ENCODE measurements at regions not wholly inside any gene's neighbourhood (a gene's known extent, or its start where the extent isn't known, plus 50 kb on each side); places are given as distances from the start of the nearest gene placed in this dataset.
"Not testable (repeated sequence)": the region's sequence is repeated elsewhere in the genome, so short reads cannot be mapped to it uniquely, and the experiment has no call there.

DNA sequence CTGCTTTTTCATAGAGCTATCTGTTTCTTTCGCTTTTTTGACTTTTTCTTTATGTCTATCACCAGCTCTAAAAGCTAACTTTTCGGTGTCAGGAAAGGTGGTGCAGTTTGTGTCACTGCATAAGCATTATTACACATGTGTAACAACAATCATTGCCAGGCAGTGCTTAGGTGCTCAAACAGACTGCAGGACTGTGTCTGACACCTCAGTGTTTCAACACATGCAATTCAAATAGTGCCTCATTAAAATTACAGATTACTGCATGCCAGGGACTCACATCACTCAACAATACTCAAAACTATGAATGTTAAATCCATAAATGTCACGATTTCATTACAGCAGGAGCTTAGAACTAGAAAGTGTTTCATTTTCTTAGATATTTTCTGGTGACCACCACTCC is 265.3 kb upstream of the SMIM30 start:
- DNase-seq (ENCODE audit: low read depth), result no peak

DNA sequence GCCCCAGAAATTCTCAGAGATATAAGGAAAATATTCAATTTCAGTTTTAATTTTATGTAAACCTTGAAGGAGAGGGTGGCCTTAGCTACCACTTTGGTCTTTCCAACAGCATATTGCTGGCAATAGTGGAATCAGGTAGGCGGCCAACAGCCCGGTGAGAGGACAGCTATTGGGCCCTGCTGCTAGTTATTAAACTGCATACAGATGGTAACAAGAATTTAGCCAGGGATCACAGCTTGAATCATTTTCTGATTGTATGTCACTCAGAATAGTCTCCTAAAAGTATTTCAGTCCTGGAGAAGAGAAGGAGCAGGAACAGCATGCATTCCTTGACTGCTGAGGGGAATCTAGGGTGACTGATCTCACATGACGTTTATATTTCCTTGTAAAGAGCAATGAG is 261.4 kb upstream of the SMIM30 start:
- DNase-seq (ENCODE audit: low read depth), result no peak

DNA sequence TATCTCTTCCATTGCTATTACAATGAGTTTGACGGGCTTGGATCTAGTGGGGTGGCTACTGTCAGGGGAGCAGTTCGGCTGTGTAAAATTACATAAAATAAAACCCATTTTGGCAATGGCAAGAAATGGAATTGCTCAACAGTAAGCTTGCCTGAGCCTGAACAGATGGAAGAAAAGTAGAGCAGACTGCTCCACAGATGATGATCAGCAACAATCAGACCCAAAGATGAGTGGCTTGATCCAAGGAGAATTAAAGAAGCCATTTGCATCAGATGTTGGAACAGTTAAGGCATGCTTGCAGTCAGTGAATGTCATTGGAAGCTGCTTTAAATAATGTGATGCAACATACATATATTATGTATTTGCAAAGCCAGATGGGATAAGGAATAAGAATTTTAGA is 256.6 kb upstream of the SMIM30 start:
- peak; percentile 6 for DNase-seq (ENCODE audit: low read depth)

DNA sequence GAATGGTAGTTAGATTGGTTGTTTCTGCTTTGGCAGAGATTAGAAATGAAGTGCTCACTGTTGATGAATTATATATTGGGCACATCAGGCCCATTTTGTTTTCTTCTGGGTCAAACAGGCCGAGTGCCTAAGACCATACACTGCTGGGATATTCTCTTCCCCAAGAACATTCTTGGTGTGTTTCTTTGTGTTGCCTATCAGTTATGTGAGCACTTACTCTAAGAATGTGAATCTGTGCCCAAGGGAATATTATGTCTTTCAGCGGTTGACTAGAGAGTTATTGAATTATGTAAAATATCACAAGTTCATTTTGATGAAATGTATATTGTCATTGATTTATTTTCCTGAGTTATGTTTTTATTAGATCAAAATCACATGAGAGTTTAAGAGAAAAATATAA is 255.5 kb upstream of the SMIM30 start:
- DNase-seq (ENCODE audit: low read depth), result no peak

DNA sequence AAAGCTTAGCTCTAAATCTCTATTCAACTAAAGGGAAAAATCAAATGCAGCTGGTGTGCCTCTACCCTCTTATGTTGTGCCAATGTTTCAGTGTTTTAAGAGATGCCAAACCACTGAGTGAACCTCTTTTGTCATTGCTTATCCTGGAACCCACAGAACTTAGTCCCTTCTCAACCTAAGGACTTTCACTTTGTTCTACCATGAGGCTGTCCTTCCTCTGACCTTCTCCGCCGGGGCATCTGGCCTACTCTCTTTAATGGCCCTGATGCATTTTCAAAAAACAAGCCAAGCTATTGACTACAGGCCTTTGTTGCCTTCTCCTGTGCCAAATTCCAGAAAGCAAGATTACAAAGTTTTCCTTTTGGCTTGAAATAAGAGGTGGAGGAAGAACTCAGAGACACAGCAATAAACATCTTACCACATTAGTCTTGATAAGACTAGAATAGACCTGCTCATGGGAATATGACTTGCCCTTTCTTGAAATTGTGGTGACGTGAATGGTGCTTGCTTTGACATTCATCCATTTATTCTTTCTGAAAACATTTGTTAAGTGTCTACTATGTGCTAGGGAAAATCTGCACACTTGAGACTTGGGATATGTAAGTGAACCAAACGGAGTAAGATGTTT is 253.2 kb upstream of the SMIM30 start:
- peak; percentile 48 for DNase-seq (ENCODE audit: low read depth)

DNA sequence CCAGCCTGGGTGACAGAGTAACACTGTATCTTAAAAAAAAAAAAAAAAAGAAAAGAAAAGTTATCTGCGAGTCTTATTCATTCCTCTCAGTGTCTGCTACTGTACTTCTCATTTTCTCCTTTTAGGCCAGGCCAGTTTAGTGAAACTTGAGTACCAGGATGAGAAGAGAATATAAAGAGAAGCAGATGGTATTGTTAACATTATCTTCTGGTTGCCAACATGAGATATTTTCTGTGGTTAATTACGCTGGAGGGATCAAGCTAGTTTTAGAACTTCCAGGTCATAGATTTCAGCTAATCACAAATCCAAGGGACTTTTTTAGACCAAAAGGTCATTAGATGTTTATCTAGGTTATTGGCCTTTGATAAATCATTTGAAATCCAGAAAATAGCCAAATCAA is 252.6 kb upstream of the SMIM30 start:
- peak; percentile 45 for DNase-seq (ENCODE audit: low read depth)

DNA sequence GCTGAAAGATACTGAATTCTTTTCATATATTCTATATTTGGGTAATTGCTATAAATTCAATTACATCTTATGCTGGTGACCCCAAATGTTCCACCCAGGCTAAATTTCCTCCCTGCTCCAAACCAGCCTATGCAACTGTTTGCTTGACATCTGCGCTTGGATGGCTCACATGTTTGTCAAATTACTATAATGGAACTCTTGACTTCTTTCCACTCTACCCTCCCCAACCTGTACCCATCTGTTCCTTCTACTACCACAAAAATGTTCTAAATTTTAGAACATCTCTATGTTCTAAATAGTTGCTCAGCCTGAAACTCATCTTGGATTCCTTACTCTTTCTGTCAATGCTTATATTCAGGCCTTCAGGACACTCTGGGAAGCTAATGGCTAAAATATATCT is 249.9 kb upstream of the SMIM30 start:
- DNase-seq (ENCODE audit: low read depth), result no peak

DNA sequence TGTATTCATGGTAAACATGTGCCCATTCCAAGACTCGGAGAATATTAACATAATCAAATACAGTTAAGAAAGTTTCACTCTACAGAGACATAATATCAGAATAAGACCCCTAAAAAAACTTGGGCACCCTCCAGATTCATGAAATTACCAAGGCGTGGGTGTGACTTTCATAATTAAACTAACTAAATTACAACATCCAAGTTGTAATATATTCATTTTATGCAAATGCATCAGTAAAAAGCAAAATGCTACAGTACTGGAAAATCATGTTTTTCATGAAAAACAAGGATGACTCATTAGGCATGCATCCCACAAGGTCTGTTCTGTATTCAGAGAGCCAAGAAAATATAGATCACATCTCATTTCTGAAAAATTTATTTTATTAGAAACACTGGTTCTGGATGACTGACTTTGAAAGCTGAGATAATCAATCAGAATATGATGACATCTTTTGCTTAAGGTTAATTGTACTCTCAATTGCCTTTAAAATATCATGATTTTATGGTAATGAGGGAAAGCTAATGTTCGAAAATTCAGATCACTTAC is 248.8 kb upstream of the SMIM30 start:
- DNase-seq (ENCODE audit: low read depth), result no peak

DNA sequence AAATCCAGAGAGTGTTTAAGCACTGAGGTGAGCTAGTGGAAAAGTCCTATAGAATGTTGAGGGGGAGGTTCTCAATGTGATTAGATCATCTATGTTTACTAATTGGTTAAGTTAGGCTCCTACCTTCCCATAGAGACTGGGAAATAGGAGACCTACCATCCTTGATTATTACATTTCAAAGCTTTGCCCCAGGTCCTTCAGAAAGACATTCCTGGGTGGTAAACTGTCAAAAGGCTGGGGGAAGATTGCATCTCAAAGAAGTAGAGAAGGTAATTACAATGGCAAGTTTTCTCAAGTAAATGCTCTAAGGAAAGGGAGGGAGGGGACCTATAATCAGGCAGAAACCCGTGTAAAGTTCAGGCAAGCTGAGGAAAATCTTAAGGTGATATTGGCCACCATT is 247.8 kb upstream of the SMIM30 start:
- no peak for DNase-seq (ENCODE audit: low read depth)

DNA sequence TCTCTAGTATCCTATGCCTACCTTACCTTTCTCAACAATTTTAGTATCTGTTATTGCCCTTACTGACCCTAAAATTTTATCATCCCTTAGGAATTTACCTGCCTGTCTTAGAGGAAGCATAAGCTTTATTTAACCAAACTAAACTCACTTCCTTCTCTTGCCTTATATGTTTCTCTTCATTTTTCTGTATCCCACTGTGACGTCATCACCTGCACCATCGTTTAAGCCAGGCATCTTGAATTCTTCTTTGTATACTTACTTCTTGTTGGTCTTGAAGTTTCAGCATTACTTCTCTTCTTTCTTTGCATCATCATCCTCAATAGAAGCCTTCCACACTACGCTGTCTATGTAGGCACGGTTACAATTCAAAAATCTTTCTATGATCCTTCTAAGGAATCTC is 231.0 kb upstream of the SMIM30 start:
- no peak for DNase-seq (ENCODE audit: low read depth)

DNA sequence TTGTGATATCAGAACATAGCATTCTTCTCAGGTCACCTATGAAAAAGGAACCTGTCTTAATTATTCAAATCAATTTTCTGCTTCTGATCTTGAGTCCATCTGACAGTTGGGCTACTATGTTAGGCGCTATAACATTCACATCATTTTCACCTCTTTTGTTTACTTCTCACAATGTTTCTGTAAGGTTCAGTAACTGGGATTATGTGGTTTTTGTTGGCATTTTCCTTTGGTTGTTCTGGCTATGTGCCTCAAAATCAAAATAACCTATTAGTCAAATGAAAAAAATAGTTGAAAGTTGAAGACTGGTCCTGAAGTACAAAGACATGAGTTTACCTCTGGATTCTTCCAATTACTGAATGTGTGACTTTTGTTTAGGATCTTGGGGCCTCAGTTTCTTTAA is 221.3 kb upstream of the SMIM30 start:
- no peak for DNase-seq (ENCODE audit: low read depth)

DNA sequence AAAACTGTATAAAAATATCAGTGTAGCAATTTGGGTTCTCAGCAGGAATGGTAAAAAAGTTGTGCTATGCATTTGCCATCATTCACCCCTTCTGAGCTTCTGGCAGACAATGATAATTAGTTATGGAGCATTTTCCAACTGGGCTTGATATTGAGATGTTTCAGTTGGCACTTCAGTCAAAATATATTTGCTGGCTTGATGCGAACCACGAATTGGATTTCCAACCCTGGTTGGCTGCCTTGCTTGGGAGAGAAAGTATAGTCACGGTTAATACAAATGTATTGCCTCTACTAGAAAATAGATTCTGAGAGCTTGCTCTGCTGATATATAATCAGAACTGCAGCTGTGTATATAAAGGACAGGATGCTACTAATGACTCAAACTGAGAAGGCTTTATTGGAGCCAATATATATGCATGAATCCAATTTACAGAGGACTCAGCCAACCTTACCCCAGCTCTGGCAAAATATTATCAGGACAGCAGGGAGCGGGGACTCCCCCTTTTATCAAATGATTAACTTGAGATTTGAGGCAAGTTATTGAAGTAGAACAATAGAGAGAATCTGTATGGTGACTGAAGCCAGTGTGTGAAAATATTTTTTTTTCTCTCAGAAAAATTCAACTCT is 219.8 kb upstream of the SMIM30 start:
- DNase-seq (ENCODE audit: low read depth), result no peak

DNA sequence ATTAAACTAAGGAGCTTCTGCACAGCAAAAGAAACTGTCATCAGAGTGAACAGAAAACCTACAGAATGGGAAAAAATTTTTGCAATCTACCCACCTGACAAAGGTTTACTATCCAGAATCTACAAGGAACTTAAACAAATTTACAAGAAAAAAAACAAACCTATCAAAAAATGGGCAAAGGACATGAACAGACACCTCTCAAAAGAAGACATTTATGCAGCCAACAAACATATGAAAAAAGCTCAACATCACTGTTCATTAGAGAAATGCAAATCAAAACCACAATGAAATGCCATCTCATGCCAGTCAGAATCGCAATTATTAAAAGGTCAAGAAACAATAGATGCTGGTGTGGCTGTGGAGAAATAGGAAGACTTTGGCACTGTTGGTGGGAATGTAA is 218.5 kb upstream of the SMIM30 start:
- DNase-seq (ENCODE audit: low read depth), result not testable (repeated sequence)

DNA sequence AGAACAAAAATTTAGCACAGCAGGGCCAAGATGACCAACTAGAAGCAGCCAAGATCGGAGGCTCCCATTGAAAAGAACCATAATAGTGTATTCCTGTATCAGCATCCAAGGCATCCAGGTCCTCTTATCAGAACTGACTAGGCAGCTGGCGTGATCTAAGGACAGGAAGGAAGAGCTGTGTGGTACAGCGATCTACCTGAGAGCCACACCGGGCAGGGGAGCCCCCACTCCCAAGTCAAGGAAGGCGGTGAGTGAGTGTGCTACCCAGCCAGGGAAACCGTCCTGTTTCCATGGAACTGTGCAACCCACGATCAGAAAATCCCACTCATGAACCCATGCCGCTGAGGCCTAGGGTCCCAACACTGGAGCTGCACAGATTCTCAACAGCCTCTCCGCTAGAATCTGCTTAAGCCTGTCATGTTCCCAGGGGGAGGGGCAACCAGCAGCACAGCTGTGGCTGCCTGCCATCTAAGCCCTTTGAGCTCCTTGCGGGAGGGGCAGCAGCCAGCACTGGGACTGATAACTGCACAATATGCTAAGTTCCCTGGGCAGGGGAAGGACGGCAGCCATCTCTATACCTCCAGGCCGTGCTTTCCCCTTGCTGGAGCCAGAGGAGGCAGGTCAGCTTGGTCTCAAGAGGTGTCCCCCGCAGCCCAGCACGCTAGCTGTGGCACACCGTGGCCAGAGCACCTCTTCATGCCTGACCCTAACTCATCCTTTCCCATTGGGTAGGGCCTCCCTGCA is 213.0 kb upstream of the SMIM30 start:
- no peak for DNase-seq (ENCODE audit: low read depth)

DNA sequence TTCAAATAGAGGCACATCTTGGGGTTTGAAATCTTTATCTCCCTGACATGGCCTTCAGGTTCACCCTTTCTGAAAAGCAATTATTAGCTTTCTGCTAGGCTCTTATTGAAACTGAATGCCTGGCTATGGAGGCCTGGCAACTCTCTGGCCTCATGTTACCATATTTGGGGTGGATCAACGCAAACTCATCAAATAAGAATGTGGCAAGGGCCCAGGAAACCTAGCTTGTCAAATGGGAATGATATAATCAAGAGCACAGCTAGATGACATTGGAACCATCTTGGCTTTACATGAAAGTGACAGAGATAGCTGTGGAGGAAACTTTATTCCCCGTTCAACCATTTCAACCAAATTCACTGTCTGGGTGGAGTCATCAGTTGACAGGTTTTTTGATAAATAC is 202.8 kb upstream of the SMIM30 start:
- no peak for DNase-seq (ENCODE audit: low read depth)

DNA sequence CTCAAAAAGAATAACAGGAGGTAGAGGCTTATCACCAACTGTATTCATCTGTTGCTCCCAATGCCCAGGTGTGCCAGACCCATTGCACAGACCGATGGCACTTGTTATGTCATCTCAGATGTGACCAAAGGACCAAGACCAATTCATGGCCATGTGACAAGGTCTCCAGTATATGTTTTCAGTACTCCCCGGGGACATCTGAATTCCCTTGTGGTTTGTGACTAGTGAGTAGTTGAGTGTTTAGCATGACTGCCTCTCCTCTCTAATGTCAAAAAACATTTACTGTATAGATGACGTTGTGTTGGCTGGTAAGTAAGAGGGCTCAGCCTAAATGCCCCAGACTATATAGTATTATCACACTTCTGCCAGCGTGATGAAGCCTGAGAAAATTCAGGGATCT is 202.1 kb upstream of the SMIM30 start:
- DNase-seq (ENCODE audit: low read depth), result no peak

DNA sequence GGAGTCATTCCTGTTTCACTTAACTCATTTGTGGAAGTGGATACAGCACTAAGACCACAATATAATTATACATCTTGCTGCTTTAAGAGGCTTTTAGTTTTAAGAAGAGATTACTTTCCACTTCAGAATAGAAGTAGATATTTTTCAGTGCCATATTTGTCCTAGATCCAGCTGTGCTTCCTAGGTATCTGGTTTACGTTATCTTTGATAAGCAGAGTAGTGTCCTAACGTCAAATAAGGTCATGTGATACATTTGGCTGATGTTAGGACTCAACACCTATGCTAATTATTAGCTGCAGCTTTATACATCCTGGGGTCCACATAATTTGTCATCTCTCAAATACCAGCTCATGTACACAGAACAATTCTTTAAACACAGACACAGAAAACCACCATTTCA is 196.2 kb upstream of the SMIM30 start:
- DNase-seq (ENCODE audit: low read depth), result no peak

DNA sequence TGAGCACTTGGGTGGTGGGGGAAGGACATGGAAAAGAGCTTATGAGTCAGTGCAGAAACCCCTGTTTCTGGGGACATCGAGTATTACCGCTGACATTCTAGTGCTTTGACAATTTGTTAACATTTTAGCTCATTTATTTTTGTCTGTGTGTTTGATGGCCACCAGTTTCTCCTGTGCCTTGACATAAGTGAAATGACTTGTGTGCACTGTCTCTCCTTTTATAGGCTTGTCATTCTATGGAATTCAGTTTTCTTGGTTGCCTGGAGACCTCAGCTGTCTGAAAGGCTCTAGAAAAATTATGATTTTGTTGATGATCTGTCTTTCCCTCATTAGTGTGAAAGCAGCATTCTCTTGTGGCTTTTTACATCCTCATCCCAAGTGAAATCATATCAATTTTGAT is 190.0 kb upstream of the SMIM30 start:
- DNase-seq (ENCODE audit: low read depth), result no peak

DNA sequence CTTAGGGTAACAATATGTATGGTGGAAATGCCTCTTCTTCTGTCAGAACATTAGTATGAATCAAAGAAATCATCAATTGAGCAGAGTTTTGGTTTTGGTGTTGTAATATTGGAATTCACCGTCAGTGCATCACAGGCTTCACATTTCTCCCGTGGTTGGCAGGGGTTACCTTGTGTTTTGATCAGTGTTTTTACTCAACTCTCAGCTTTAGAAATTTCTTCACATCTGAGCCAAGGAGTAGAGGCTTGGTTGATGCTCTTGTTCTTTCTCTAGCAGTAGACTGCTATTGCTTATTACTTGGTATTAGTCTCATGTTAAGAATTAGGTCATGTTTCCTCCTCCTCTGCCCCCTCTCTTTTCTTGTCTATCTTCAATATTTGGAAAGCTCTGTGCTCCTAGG is 188.8 kb upstream of the SMIM30 start:
- no peak for DNase-seq (ENCODE audit: low read depth)

DNA sequence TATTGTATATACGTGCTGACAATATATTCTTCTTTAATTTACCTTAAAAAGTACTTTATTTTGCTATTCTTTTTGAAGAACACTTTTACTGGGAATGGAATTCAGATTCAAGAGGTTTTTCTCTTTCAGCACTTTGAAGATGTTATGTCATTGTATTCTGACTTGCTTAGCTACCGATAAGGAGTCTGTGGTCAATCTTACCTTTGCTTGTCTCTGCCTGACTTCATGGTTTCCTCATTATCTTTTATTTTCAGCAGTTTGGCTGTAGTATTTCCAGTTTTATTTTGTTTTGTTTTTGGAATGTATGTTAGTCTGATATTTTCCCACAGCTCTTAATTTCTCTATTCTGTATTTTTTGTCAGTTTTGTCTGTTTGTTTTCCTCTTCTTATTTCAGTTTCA is 187.9 kb upstream of the SMIM30 start:
- DNase-seq (ENCODE audit: low read depth), result no peak

DNA sequence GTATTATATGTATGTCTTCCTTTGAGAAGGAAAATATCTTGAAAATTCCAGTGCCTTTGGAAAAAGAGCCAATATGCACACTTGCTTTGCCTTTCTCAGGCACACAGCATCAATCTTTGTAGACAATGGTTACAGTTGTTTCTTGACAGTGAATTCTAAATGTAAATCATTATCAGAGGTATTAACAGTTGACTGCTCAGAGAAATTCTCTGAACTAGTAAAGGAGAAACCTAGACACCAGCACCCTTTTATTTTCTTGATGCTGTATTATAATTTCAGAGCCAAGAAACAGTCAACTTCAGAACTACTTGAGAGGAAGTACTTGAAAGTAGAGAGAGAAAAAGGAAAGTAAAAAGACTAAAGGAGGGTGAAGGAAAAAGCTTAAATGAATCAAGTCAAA is 185.8 kb upstream of the SMIM30 start:
- no peak for DNase-seq (ENCODE audit: low read depth)

DNA sequence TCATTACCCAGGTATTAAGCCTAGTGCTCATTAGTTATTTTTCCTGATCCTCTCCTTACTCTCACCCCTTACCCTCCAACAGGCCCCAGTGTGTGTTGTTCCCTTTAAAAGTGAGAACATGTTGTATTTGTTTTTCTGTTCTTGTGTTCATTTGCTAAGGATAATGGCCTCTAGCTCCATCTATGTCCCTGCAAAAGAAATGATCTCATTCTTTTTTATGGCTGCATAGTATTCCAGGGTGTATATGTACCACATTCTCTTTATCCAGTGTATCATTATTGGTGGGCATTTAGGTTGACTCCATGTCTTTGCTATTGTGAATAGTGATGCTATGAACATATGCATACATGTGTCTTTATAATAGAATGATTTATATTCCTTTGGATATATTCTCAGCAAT is 185.0 kb upstream of the SMIM30 start:
- DNase-seq (ENCODE audit: low read depth), result not testable (repeated sequence)

DNA sequence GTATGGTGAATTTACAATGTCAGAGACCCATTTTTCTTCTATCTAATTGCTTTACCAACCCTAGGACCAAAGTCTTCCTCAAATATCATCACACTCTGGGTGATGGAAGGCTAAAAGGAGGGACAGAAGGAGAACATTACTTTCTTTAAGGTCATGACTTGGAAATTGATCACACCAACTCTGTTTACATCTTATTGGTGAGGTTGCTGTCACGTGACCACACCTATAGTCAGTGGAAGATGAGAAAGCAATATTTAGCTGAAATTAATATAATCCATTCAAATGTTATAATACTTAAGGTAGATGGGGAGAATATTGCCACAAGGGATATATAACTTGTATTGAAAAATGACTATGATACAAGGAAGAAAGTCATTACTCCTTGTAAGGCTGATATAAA is 183.6 kb upstream of the SMIM30 start:
- no peak for DNase-seq (ENCODE audit: low read depth)

All from fibroblast of gingiva (primary cell).